SU-DHL-6 (cell line): ENCODE measurements at regions not wholly inside any gene's neighbourhood (a gene's known extent, or its start where the extent isn't known, plus 50 kb on each side); places are given as distances from the start of the nearest gene placed in this dataset.

ENCODE experiments used
- H2AFZ ChIP-seq: fragments of 200-600 bp; sonication (generic); 2 replicates; pipeline ENCODE4 v1.6.1; 2014; ENCODE audit warnings: low read depth, mild to moderate bottlenecking, moderate library complexity, mixed read lengths, antibody characterized with exemption, low read length; ENCODE audit not compliant: severe bottlenecking
- H3F3A ChIP-seq: fragments of 200-600 bp; shearing (Covaris generic); 2 replicates; pipeline ENCODE4 v1.6.0; 2016; ENCODE audit warnings: antibody characterized with exemption, mild to moderate bottlenecking; ENCODE audit not compliant: insufficient read depth
- H3K27ac ChIP-seq: fragments of 200-600 bp; sonication (generic); 2 replicates; pipeline ENCODE4 v1.5.1; 2016; ENCODE audit warnings: low read depth, mild to moderate bottlenecking, low read length, moderate library complexity, mixed read lengths
- H3K27me3 ChIP-seq: fragments of 200-600 bp; sonication (generic), shearing (Covaris generic); 2 replicates; pipeline ENCODE4 v1.6.0; 2014; ENCODE audit warnings: mild to moderate bottlenecking, low read length
- H3K36me3 ChIP-seq: fragments of 200-600 bp; sonication (generic); 2 replicates; pipeline ENCODE4 v1.6.1; 2014; ENCODE audit warnings: mild to moderate bottlenecking, low read length, mixed read lengths
- H3K4me2 ChIP-seq: fragments of 300-600, 200-600 bp; shearing (Covaris generic), sonication (generic); 2 replicates; pipeline ENCODE4 v1.6.0; 2014; ENCODE audit warnings: low read length, low read depth, mild to moderate bottlenecking; ENCODE audit not compliant: poor library complexity, severe bottlenecking
- H3K4me3 ChIP-seq: fragments of 200-600 bp; sonication (generic); 2 replicates; pipeline ENCODE4 v1.5.1; 2014; ENCODE audit warnings: antibody characterized with exemption, low read length, mild to moderate bottlenecking, mixed read lengths; ENCODE audit not compliant: insufficient read depth, poor library complexity, severe bottlenecking
- H3K79me2 ChIP-seq: fragments of 200-600 bp; sonication (generic); 2 replicates; pipeline ENCODE4 v1.6.1; 2014; ENCODE audit warnings: mild to moderate bottlenecking, low read length, moderate library complexity; ENCODE audit not compliant: insufficient read depth
- H3K9ac ChIP-seq: fragments of 200-600 bp; sonication (generic); 2 replicates; pipeline ENCODE4 v1.7.0; 2014; ENCODE audit warnings: mild to moderate bottlenecking, low read length
- H3K9me2 ChIP-seq: fragments of 200-600 bp; sonication (generic); replicated peaks from 2 replicates; pipeline ENCODE4 v1.6.1; 2014; ENCODE audit warnings: low read length; ENCODE audit not compliant: insufficient read depth
- H3K9me3 ChIP-seq: fragments of 200-600 bp; sonication (generic); 2 replicates; pipeline ENCODE4 v1.6.1; 2014; ENCODE audit warnings: low read length, mixed read lengths; ENCODE audit not compliant: insufficient read depth
- H4K20me1 ChIP-seq: fragments of 200-600 bp; sonication (generic); 2 replicates; pipeline ENCODE4 v1.6.1; 2014; ENCODE audit warnings: low read depth, mild to moderate bottlenecking, antibody characterized with exemption, low read length, moderate library complexity, mixed read lengths
- CTCF ChIP-seq: fragments of 200-600 bp; sonication (generic); IDR thresholded peaks from one replicate; pipeline ENCODE4 v1.5.1; 2017; ENCODE audit warnings: antibody characterized with exemption, mild to moderate bottlenecking, low read length, moderate library complexity; ENCODE audit not compliant: insufficient read depth, poor library complexity, severe bottlenecking
- EZH2phosphoT487 ChIP-seq: fragments of 200-600 bp; sonication (generic), shearing (Covaris generic); conservative IDR thresholded peaks from 2 replicates; pipeline ENCODE4 v1.6.1; 2018; ENCODE audit warnings: mild to moderate bottlenecking, antibody characterized with exemption, low read length, moderate library complexity, mixed read lengths

- no peaks in the 10 kb centered on the region for H3K9me3 ChIP-seq
- H3F3A ChIP-seq: no peaks in the 10 kb centered on the region
- H3K9me2 ChIP-seq: no peaks in the 10 kb centered on the region
- H3K4me3 ChIP-seq: no peak overlapping the region
- H4K20me1 ChIP-seq: no peaks in the 10 kb centered on the region
- H3K27me3 ChIP-seq: no peaks in the 10 kb centered on the region
- TF ChIP-seq CTCF (no peak), EZH2phosphoT487 (no peak)
- H3K36me3 ChIP-seq: no peaks in the 10 kb centered on the region
- no peaks in the 10 kb centered on the region for H3K79me2 ChIP-seq
- no peak overlapping the region for H3K27ac ChIP-seq
- no peak overlapping the region for H3K9ac ChIP-seq
- no peak overlapping the region for H3K4me2 ChIP-seq
- H2AFZ ChIP-seq: no peak overlapping the region
These were observed 336.3 kb upstream of the NCAM2 start for GRCh38 chr21:20661745-20662422.

GRCh38 chr21:20662514-20662913 lies 335.7 kb upstream of the NCAM2 start:
- TF ChIP-seq CTCF: no peak
- TF ChIP-seq EZH2phosphoT487: no peak
- Histone ChIP-seq H3K9ac (no peak overlapping the region), H3F3A (no peaks in the 10 kb centered on the region), H3K36me3 (no peaks in the 10 kb centered on the region), H3K27me3 (no peaks in the 10 kb centered on the region), H3K4me3 (no peak overlapping the region), H3K9me2 (no peaks in the 10 kb centered on the region), H3K79me2 (no peaks in the 10 kb centered on the region), H3K9me3 (no peaks in the 10 kb centered on the region), H2AFZ (no peak overlapping the region), H4K20me1 (no peaks in the 10 kb centered on the region), H3K27ac (no peak overlapping the region), H3K4me2 (no peak overlapping the region)

GRCh38 chr21:20667931-20668330 lies 330.3 kb upstream of the NCAM2 start:
- no peak overlapping the region for H3K27ac ChIP-seq
- no peaks in the 10 kb centered on the region for H3F3A ChIP-seq
- no peaks in the 10 kb centered on the region for H4K20me1 ChIP-seq
- H3K9me3 ChIP-seq: peaks cover 3% of the 10 kb centered on the region; the same call in 1 of the 2 replicates
- H3K27me3 ChIP-seq: no peaks in the 10 kb centered on the region
- TF ChIP-seq CTCF: no peak
- no peak for TF ChIP-seq EZH2phosphoT487
- peak overlapping the region; percentile 58 for H2AFZ ChIP-seq
- no peak overlapping the region for H3K4me3 ChIP-seq
- H3K79me2 ChIP-seq: no peaks in the 10 kb centered on the region
- H3K4me2 ChIP-seq: no peak overlapping the region
- H3K36me3 ChIP-seq: no peaks in the 10 kb centered on the region
- no peaks in the 10 kb centered on the region for H3K9me2 ChIP-seq
- no peak overlapping the region for H3K9ac ChIP-seq
